GM18867 (cell line): ENCODE measurements at regions not wholly inside any gene's neighbourhood (a gene's known extent, or its start where the extent isn't known, plus 50 kb on each side); places are given as distances from the start of the nearest gene placed in this dataset.

Experiments used
- ATAC-seq: cut with Tn5 transposase; IDR thresholded peaks from one replicate; pipeline ENCODE4 v1.9.1; 2021; ENCODE audit warnings: mild to moderate bottlenecking, moderate library complexity; ENCODE audit not compliant: unreplicated experiment

DNA sequence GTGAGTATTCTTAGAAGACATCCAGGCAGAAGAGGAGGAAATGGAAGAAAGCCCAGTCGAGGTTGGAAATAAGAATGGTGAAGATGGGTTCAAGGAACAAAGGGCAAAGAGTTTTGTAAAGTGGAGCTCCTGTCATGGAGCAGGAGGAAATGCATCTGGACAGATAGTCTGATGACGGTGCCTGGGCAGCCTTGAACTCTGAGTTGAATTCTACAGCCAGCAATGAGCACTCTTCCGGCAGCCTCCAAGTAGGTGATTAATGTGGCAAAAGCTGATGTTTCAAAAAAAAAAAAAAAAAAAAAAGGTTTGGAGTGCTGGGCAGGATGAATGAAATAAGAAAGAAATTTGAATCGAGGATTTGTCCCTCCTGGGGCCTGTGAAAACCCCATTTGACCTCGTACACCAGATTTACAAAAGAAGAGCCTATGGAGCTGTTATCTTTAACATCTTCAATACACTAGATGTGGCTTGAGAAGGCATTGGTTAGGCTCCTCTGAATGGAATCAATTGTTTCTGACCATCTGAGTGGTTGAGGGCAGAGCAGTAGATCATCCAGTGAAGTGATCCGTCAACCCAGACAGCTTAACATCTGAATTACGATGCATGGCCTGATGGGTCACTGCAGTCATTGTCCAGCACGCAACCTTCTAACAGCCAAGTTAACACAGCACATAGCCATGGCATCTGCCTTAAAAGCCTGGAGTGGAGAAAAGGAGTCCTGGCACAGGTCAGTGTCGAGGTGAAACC, 449.7 kb downstream of the TXNL1 start:
- no peak for ATAC-seq

DNA sequence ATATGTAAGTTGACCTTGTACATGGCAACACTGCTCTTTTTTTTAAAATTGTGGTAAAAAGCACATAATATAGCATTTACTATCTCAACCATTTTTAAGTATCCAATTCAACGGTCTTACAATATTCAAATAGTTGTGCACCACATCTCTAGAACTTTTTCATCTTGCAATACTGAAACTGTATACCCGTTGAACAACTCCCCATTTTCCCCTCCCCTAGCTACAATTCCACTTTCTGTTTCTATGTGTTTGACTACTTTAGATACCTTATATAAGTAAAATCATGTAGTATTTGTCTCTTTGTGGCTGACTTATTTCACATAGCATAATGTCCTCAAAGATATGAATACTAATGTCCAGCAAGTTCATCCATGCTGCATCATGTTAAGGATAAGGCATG, 452.1 kb downstream of the TXNL1 start:
- ATAC-seq, result no peak

DNA sequence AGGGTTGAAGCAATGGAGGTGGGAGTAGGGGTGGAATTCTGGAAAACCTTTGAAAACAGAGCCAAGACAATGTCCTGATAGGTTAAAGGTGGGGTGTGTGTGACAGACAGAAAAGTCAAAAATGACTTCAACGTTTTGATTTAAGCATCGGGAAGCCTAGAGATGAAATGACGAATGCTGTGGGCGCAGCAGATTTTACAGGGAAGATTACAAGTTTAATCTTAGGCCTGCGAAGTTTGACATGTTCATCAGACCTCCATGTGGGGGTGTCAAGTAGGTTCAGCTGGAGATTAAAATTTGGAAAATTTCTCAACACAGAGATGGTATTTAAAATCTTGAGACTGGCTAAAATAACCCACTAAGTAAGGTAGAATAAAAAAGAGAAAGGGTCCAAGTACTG, 453.3 kb downstream of the TXNL1 start:
- no peak for ATAC-seq

DNA sequence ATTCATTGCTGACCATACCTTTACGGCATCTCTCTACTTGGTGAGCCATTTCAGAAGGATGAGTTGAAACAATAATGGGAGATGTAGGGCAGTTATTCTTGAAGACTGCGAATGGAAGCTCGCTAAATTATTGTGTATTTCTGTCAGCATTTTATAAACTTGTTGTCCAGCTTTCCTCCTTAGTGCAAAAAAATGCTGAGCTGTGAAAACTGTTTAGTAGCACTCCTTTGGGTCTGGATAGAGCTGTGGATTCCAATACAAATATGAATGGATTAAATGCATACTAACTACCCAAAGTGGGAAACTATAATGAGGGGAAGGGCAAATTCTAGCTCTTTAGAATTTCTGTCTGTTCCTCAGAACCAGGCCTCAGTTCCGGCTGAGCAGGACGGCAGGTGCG, 461.6 kb downstream of the TXNL1 start:
- no peak for ATAC-seq

DNA sequence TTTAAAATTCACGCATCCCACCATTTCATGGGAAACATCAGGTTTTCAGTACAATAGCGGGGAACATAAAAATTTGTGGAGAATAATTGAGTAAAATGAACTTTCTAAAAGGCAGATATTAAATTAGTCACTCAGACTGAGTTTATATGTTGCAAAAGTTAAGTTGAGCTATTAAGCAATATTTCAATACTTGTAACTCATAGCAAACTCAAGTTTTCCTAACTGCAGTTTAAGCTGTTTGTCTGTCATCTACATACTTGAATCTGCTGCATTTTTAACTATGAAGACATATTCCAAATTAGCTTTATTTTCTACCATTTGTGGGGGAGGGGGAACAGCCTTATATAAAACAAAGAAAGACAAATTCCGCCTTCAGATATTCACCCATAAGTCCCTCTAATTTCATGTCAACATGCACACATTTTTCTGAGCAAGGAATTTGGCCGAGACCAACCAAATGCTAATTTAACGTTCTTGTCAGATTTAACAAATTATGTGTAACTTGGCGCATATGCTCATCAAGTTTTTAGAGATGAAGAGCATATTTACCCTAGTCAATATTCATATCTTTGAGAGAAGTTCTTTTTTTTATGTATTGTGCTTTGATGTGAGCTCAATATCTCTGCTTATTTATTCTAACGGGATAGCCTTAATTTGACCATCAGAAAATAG, 462.9 kb downstream of the TXNL1 start:
- ATAC-seq, result no peak

DNA sequence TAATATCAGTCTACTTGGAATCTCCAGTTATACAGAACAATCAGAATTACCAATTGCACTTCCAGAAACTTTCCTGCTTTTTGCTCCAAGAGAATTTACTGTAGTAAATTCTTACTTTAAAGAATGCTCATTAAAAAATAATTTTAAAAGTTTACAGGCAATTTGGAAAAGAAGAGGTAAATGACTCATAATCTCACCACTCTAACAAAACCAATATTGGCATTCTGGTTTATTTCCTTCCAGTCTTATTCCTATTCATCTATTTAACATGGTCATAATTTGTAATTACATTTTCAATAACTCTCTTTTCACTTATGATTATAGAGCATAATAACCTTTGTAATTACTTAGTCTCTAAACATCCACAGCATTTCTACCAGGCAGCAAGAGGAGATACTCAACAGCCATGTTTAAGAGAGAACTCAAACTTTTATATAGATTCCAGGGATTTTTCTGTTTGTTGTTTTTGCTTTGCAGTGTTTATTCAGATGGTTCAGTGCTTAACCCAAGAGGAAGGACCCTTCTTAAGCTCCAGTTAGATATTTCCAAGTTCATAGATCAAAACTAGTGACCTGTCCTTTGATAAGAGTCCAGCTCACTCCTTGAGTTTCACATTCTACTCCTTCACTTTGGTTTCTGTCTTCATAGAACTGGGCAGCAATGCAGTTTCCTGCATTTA, 464.7 kb downstream of the TXNL1 start:
- no peak for ATAC-seq

DNA sequence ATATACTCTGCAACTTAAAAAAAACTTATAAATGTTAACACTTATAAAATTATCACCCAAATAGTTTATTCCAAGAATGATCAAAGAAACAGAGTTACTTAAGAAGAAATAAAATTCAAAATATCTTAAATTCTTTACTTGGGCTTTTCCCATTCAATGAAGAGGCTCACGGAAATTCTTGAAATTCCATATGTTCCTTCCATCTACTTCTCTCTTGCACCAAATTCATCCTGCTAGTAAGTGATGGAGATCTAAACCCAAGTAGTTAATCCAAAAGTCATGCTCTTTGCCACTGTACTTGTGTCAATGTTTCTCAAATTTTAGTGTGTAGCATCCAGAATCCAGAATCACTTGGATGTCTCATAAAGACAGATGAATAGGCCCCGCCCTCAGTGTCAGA, 465.9 kb downstream of the TXNL1 start:
- no peak for ATAC-seq

DNA sequence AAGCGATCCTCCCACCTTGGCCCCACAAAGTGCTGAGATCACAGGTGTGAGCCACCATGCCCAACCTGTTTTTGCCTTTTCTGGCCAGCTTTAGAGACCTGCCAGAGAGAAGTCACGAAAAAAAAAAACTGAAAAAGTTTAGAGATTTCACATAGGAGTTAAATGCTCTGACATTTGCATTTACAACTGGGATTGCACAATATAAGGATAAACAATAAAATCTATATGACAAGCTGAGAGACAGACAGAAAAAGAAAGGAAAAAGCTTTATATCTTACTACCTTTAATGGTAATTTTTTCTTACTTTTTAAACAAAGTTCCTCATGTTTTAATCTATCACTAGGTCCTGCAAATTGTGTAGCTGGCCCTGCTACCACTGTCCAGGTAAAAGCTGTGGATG, 466.5 kb downstream of the TXNL1 start:
- ATAC-seq, result no peak

DNA sequence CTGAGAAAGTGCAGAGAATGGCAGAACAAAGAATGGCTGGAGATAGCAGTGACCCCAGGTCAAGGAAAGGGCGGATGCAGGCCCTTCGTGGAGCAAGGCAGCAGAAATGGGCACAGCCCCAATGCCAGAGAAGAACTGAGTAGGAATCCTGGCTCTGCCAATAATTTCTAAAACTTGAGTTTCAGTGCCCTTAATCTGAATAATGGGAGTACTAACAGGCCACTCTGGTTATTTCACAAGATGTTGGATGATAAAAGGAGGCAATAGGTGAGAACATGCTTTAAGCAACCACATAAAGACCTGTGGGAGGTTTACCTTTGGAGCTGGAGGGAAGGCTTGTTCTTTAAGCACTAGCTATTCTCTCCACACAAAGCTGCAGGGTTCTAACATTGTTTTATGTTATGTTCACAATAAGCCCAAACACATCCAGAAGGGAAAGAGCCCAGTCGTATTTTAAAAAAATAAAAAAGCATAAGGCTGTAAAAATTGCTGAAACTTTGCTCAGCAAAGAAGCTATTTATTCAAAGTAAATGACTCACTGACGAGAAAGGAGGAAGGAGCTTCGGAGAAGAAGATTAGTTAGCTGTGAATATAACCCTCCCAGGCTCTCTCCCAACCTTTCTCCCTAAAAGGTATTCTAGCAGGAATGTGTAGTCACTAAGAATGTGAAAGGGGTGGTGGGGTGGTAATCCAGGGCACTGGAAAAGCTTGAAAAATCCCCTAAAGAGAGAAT, 470.2 kb downstream of the TXNL1 start:
- no peak for ATAC-seq

DNA sequence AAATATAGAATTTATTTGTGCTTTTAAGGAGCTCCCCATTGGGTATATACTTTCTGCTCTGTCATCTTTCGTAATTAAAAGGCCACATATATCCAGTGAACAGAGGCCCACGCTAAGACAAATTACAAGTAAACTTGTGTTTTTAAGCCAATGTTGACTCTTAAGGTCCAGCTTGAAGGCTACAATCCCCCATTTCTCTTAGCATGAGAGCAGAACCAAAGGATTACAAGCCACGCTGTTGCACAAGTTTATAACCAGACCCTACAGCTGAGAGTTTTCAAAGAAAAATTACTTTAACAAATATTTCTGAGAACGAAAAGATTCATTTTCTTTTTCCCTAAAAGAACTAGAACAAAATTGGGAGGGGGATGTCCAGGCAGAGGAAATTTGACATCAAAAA, 471.0 kb downstream of the TXNL1 start:
- no peak for ATAC-seq

DNA sequence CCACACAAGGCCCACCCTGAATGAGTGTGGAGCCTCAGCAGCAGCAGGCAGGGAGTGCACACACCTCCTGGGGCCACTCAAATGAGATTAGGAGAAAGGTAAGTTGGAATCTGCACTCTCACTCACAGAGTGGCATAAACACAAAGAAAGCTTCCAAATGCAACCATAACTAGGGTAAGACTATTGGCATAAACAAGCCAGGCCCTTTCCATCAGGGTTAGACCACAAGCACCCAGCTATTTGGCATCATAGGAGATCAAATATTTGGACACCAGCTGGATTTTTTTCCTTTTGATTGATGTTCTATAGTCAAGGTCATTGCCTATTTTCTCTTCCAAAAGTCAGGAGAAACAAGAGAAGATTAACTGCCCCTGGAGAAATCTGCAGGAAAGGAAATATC, 471.5 kb downstream of the TXNL1 start:
- no peak for ATAC-seq

DNA sequence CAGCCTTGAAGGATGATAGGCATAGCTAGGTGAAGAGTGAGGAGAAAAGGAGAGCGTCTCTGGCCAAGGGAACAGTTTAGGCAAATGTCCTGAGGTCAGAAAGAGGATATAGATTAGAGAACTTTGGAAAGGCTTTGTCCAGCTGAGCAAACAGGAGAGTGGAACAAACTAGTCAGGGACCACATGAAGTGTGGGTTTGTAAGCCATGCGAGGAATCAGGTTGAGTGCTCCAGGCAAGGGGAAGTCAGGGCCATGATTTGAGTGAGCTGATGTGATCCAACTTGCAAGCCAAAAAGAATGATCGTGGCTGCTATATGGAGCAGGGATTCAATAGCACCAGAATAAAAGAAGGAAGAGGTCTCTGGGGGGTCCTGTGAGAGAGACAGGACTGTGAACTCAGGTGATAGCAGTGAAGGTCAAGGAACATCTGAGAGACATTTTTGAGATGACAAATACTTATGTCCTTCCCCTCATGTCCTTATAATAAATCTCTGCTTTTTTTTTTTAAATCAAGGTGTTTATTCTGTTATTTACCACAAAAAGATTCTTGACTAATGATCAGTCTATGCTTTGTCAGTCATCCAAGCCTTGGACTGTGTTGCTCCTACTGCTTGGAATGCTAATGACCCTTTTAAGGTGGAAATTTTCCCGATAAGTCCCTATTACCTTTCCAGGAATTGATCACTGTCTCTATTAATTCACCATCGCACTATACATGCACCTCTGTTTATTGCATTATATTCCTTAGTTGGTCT, 472.6 kb downstream of the TXNL1 start:
- ATAC-seq, result no peak

DNA sequence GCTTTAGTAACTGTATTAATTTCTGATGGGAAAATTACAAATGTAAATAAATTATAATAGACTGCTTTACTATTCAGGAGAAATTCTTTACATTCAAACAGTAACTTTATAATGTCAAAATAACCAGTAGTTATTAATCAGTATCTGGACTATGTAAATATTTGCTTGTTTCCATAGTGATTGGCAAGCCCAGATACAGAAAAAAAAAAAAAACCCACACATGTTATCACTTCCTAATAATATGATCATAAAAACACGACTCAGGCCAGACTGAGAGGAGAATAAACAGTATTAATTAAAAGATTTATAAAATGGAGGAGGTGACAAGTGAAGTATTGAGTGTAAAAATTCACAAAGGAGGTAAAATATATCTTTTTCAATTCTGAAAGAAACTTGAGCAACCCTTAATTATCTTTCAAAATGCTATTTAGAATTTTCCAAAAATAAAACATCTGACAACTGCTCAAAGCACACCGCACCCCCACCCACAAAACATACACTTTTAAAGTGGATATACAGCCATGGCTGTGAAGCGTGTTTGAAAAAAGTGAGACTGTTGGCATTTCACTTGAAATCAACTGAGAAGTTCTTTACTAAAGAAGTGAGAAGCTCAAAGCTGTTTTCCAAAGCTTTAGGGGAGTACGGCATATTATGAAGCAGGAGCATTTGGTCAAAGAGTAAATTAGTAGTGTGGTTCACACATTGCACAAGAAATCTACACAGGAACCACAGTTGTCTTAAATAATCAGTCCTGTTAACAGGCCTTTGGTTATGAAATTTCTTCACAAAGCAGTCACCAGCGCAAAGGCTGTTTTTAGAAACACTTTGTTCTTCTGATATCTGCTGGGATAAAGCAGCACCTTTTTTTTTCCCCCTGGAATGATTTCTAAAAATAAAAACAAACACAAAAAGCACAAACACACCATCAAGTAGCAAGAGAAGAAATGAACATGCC, 475.8 kb downstream of the TXNL1 start:
- ATAC-seq, result no peak

DNA sequence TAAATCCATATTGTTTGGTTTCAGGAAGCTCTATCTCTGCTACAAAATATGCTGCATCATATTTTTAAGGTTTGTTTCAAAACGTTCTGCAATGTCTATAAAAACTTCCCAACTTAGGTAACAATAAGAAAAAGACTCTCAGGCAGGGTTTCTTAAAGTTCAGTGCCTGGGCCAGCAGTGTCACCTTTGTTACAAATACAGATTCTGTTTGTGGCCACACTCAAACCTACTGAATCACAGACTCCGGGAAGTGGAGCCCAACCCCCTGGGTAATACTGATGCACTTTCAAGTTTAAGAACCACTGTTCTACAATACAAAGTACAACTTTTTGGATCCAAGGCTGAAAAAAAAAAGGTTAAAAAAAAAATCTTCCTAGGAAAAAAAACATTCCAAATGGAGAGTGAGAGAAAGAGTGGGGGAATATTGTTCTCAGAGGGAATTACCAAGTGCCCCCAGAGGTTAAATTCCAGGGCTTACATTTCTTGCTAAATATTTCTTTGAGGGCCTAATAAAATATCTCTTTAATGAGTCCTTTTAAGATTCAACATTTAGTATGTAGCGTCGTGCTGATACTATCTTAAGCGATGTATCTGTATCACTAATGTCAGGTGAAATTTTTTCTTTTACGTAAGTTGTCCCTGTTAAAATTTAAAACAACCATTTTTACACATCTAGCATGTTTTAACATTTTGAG, 476.7 kb downstream of the TXNL1 start:
- no peak for ATAC-seq

DNA sequence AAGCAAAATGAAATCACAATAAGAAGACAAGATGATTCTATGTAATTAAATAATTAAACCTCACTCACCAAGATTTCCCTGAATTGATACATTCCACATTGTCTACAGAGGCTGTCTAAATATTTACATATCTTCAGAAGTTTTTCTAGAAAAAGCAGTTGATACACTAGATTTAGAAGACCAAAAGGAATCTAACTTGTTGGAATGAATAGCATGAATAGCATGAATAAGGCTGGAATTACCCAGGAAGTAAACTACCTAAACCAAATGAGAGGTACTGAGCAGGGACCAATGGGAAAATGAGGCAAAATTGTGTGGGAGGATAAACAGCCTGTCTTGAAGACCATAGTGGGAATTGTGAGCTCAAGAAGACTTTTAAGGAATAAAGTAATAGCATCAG, 479.7 kb downstream of the TXNL1 start:
- ATAC-seq, result no peak

DNA sequence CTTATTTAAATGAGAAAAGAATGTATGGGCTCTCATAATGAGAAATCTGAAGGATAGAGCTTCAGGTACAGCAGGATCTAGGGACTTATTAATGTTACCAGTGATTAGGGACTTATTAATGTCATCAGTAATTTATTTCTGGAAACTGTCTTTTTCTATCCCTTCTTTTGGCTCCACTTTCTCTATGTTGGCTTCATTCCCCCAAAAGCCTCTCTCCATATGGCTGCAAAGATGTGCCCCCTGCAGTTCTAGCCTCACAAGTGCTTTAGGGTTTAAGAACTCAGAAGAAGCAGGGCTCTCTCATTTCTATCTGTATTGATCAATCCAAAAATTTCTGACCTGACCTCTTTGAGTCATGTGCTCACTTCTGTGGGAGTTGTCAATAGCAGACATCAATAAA, 480.9 kb downstream of the TXNL1 start:
- no peak for ATAC-seq

DNA sequence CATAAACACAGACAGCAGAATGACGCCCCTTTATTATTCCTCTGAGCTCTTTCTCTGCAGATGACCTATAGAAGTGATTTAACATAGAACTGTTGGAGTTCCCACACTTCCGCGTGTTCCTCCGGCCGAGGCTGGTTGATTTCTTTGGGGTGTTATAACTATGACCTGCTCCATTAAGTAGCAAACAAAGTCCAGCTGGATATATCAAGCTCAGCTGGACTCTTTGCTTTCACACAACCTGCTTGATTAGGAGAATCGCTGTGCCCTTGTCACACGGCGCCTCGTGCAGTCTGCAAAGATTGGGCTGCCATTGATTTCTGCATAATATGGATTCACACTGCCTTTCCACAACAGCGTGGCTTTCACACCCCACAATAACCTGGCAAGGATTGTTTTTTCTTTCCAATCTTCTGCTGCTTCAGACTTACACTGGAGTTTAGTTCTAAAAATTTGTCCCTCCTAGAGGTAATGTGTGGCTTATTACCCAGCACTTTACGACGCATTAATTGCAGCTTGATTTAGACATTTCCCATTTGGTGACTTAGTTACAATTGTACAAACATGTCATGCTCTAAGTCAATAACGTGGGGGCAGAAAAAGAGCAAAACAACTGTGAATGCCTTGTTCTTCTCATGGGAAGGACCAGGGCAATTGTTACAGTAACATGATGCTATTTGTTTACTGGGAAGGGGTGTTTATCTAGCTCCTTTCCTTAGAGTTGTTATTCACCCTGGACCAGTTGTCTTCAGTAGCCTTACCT, 485.7 kb downstream of the TXNL1 start:
- no peak for ATAC-seq

DNA sequence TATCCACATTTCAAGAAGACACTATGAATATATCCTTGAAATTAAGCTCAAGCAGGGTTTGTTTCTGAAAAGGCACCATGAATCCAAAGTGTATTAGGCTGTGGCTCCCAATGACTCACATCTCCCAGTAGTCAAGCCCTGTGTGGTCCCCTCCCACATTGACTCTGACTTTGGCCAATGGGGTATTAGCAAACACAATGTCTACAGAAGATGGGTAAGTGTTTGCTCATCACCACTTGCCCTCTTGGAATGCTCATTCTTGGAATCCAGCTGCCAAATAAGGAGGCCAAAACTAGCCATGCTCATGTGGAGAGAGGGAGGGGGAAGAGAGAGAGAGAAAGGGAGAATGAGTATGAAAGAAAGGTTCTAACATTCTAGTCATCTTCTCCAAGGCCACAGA, 490.0 kb downstream of the TXNL1 start:
- ATAC-seq, result no peak
